ENCODE measurements at regions not wholly inside any gene's neighbourhood (a gene's known extent, or its start where the extent isn't known, plus 50 kb on each side); places are given as distances from the start of the nearest gene placed in this dataset.

DNA sequence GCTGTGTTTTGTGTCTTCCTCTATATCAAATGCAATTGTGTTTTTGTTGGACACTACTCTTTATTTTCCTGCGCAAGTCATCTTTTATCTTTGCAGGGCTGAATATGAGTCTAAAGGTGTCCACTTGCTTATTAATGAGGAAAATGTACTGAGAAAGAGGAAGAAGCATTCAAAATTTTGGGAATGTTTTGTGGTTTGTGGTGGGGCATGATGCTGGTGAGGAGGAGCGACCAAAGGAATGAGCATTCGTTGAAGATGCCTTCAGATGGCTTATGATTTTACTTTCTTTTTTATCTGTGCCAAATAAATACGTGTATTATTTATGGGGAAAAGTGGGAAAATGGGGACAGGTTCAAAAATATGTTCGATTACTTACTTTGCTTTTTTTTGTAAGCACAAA lies 63.9 kb upstream of the SMIM21 start:
- TF ChIP-seq CTCF (IDR thresholded peaks at IDR 0.05; ENCODE audit: insufficient read depth, low read length, poor library complexity, severe bottlenecking) (no peak), EZH2phosphoT487 (conservative IDR thresholded peaks at IDR 0.05; ENCODE audit: low read length) (no peak)
